H4 (cell line): ENCODE measurements at regions not wholly inside any gene's neighbourhood (a gene's known extent, or its start where the extent isn't known, plus 50 kb on each side); places are given as distances from the start of the nearest gene placed in this dataset.

Experiments
- DNase-seq: peaks from one replicate; pipeline ENCODE4 v3.0.0-alpha.2; 2015; ENCODE audit warnings: low spot score

- no peak for DNase-seq
These were observed 51.9 kb upstream of the INTU start for GRCh38 chr4:127580891-127581290.
